22Rv1 (cell line): ENCODE measurements at regions not wholly inside any gene's neighbourhood (a gene's known extent, or its start where the extent isn't known, plus 50 kb on each side); places are given as distances from the start of the nearest gene placed in this dataset.

ENCODE experiments used
- ZFX ChIP-seq: fragments of 450-650 bp; IDR thresholded peaks from 2 replicates; pipeline ENCODE4 v1.6.1; 2017; ENCODE audit warnings: antibody characterized with exemption, borderline replicate concordance
- TF ChIP-seq, protein P1 (sequence below): fragments of 450-650 bp; IDR thresholded peaks from 2 replicates; pipeline ENCODE4 v1.5.1; 2017; ENCODE audit warnings: mild to moderate bottlenecking

DNA sequence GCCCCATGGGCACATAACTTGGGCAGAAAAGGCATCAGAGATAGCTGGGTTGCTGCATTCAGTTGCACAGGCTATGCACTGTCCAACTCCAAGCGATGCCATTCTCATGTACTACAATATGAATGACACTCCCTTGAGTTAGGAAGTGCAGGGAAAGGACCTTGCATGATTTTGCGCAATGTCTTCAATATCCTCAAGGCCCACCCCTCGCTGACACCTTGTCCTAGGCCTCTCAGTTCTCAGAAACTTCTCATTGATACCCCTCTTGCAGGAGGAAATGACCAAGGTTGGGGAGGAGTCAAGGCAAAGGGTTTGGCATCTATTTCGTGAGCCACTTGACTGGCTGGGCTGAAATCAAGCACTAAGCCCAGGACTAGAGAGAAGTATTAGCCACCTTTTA, 70.4 kb downstream of the ARL6IP4 start:
- TF ChIP-seq, protein P1, sequence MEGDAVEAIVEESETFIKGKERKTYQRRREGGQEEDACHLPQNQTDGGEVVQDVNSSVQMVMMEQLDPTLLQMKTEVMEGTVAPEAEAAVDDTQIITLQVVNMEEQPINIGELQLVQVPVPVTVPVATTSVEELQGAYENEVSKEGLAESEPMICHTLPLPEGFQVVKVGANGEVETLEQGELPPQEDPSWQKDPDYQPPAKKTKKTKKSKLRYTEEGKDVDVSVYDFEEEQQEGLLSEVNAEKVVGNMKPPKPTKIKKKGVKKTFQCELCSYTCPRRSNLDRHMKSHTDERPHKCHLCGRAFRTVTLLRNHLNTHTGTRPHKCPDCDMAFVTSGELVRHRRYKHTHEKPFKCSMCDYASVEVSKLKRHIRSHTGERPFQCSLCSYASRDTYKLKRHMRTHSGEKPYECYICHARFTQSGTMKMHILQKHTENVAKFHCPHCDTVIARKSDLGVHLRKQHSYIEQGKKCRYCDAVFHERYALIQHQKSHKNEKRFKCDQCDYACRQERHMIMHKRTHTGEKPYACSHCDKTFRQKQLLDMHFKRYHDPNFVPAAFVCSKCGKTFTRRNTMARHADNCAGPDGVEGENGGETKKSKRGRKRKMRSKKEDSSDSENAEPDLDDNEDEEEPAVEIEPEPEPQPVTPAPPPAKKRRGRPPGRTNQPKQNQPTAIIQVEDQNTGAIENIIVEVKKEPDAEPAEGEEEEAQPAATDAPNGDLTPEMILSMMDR = no peak
- TF ChIP-seq ZFX = no peak
